HG03565 (cell line): ENCODE measurements at regions not wholly inside any gene's neighbourhood (a gene's known extent, or its start where the extent isn't known, plus 50 kb on each side); places are given as distances from the start of the nearest gene placed in this dataset.

Experiments used
- ATAC-seq: cut with Tn5 transposase; IDR thresholded peaks from one replicate; pipeline ENCODE4 v1.9.1; 2021; ENCODE audit warnings: mild to moderate bottlenecking, moderate library complexity; ENCODE audit not compliant: unreplicated experiment

DNA sequence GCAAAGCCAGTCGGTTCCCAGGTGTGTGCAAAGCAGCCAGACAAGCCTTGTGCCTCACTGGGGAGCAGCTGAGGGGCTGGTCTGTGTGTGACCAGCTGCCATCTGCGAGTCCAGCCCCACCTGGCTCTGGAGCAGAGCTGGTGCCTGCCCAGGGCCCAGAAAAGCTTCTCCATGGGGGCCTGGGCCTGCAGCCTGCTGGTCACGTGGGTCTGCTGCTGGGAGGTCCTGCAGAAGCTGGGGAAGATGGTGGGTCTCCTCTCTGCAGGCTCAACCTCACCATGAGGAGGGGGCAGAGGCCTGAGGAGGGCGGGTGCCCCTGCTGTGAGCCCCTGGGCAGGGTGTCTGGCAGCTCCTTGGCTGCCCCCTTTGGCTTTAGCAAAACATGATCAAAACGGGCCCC lies 71.9 kb downstream of the ENGASE start:
- ATAC-seq: no peak

DNA sequence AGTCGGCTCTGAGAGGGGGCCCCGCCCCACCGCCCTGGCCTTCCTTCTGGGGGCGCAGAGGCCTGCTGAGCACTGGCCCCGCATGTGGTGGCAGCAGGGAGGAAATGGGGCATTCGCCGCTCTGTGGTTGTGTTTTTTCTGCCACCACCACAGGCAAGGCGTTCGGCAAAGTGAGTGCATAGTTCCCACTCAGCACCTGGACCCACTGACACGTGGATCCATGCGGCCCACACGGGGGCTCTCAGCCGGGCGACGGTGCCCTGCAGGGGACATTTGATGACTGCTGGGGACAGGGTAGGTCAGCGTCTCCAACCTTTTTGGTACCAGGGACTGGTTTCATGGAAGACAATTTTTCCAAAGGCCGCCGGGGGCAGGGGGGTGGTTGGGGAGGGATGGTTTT lies 70.9 kb downstream of the ENGASE start:
- no peak for ATAC-seq

DNA sequence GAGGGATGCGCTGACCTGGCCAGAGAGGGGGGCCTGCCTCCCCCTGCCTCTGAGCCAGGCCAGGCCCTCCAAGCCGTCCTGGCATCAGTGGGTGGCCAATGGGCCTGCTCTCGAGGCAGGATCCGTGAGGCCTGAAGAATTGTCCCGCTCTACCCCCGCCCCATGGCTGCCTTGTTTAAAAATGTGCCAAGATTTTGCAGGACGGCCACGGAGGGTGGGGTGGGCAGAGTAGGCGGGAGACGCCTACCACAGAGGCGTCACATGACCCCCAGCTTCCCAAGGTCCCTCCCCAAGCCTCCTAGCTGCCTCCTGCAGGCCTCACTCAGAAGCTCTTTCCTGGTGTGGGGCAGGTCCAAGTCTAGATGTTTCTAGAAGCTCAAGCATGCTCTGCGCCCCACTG lies 69.5 kb downstream of the ENGASE start:
- ATAC-seq: no peak

DNA sequence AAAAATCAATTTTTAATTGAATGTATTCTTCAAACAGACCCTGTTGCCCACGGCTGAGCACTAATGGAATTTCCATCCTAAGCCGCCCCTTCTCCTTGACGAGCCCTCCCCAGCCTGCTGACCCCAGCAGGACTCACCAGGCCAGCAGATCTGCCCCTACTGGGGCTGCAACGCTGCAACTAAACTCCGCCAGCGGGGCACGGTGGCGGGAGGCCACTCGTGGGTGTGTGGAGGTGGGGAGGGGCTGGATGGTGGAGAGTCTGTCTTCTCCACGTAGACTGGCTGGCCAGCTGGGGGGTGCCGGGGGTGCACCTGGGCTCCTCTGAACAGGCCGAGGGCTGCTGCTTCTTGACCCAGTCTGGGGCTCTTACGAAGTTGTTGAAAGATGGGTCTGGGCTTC lies 67.8 kb downstream of the ENGASE start:
- ATAC-seq: no peak

DNA sequence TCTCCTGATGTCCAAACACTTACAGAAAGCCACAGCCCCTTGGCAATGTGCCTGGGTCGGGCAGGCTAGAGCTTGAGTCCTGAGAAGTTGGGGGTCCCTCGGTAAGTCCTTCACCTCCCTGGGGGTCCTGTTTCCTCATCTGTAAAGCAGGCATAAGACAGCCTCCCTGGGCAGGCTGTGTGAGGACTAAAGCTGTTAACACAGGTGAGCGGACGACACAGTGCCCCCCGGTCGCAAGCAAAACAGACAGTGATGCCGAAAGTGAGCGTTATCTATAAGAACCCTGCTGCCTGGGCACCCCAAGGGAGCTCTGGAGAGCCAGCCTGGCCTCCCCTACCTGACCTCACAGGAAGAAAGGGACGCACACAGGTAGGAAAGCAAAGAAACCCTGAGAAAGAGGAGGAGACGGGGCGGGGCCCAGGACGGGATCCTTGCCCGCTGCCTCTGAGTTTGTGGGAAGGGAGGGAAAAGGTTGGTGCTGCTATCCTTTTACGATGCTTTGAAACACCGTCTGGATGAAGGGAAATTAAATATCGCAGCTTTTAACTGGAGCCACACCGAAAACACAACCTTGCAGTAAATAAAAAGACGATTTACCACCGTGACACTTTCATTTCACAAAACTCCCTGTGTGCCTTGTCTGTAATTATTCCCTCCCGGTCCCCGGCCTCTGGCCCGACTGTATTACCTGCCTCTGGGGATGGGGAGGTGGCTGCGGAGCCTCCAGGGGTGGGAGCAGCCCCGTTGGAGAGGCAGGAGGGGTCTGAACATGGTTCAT lies 67.1 kb downstream of the ENGASE start:
- ATAC-seq: no peak

DNA sequence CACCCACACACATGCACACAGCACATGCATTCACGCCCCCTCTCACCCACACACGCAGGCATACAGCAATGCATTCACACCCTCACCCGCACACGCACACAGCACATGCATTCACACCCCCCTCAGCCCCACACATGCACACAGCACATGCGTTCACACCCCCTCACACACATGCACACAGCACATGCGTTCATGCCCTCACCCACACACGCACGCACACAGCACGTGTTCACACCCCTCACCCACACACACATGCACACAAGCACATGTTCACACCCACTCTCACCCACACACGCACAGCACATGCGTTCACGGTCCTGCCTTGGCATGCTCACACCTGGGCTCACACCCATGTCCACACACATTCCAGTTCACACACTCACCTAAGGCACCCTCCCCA lies 64.2 kb downstream of the ENGASE start:
- no peak for ATAC-seq

DNA sequence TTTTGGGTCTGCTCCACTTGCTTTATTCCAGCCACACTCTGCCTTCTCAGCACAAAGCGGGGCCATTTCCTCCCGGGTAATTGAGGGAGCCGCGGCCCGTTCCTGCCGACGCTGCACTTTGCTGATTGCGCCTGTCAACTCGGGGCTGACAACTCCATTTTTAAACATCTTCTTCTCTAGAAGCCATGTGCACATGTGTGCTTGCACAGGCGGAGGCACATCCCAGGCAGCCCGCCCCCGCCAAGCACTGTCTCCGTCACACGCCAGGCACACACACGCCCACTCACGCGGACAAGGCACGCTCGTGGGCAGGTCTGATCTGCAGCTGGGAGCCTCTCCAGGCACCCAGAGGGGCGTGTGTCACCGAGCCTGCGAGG lies 63.2 kb downstream of the ENGASE start:
- ATAC-seq: no peak

DNA sequence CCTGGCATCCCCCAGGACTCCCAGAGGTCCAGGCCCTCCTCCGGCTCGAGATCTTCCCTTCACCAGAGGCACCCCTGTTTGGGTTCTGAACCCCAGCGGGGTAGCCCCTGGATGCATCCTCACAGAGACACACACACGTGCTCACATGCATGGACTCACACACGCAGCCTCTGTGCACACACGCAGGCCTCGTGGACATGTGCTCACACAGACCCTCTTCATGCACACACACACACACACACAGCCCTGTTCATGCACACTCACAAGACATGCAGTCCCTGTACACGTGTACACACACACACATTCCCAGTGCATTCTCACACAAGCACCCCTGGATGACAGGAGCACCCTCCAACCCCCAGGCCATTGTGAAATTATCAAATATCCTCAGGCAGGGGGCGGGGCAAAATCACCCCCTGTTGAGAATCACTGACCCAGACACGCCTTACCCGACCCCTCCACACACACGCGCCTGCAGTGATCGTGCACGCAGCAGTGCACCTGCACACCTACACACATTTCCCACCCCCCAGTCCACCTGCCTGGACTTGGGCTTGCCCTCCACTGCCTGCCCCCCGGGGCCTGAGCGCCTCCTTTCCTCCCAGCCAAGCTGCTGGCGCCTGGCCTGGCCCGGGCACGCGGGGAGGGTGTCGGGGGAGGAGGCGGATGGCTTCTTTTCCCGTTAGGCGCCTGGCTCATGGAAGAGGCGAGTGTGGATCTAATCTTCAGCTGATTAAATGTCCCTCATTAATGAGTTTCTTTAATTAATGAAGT lies 62.6 kb downstream of the ENGASE start:
- no peak for ATAC-seq

DNA sequence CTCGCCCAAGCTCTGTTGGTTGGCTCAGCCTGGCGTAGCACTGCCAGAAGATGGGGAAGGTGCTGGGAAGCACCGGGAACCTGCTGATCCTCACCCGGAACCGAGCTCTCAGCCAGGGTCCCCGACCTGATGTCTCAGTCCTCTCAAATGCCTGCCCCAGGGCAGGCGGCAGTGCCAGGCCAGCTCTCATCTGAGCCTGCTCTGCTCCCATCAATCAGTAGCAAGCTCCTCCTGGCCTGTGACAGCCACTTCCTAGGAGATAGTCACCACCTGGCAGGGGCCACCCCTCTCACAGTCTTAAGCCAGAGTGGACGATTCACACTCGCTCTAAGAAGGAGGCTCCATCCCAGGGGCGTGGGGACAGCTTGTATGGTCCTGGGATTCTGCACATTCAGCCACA lies 62.0 kb downstream of the ENGASE start:
- ATAC-seq: no peak
